ENCODE measurements at regions not wholly inside any gene's neighbourhood (a gene's known extent, or its start where the extent isn't known, plus 50 kb on each side); places are given as distances from the start of the nearest gene placed in this dataset.

DNA sequence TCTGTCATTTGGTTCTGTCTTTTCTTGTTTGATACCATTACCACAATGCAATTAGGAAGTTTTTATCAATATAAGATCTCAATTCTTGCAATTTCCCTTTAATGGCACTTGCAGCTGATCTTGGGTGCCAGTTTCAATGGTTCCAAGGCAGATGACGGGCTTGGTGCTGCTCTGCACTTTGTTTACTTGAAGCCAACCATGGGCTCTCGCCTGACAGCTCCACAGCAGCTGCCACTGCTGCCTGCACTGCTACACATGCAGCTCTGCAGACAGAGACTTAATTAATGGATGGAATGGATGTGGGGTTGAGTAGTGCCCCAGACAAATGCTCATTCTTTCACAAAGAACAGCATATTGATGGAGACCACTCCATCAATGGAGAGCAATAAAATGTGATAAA lies 1024.3 kb upstream of the EPHA7 start:
- no peak for DNase-seq
- in situ Hi-C loops (cut with MboI; ENCODE audit: low pct_unique_long_range_greater_than_20kb, low sequenced_read_pairs) = no loop called here

DNA sequence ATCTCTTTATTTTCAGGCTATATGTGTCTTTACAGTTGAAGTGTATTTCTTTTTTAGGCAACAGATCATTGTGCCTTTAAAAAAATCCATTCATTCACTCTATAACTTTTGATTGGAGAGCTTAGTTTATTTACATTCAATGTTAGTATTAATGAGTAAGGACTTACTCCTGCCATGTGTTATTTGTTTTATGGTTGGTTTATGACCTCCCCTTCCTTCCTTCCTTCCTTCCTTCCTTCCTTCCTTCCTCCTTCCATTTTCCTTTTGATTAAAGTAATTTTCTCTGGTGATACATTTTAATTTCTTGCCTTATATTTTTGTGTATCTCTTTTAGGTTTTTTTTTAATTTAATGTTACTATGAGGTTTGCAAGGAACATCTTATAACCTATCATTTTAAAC lies 1005.3 kb upstream of the EPHA7 start:
- no peak for DNase-seq
- in situ Hi-C loops (cut with MboI; ENCODE audit: low pct_unique_long_range_greater_than_20kb, low sequenced_read_pairs) = no loop called here

DNA sequence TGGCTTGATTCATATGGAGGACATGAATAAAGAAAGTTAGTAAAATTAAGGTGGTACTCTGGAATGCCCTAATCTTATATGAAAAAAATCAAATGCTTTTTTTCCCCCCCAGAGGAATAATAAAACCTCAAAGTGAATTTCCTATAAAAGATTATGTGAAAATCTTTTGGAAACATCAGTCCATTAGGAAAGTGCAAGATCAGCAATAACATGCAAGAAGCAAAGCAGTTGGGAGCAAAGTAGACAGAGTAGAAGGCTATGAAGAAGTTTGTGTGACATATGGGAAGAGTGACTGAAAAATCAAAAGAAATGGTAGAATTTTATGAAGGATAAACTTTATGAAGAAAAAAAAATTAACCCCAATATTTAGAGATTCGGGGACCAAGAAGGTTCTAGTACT lies 998.0 kb upstream of the EPHA7 start:
- in situ Hi-C loops (cut with MboI; ENCODE audit: low pct_unique_long_range_greater_than_20kb, low sequenced_read_pairs) = no loop called here
- DNase-seq = no peak

- in situ Hi-C loops (cut with MboI; ENCODE audit: low pct_unique_long_range_greater_than_20kb, low sequenced_read_pairs) = no loop called here
- no peak for DNase-seq
Observed at GRCh38 chr6:94414041-94414440, 994.7 kb upstream of the EPHA7 start.

GRCh38 chr6:94401311-94401710 lies 982.0 kb upstream of the EPHA7 start:
- no peak for DNase-seq

GRCh38 chr6:94394822-94395221 lies 975.5 kb upstream of the EPHA7 start:
- in situ Hi-C loops (cut with MboI; ENCODE audit: low pct_unique_long_range_greater_than_20kb, low sequenced_read_pairs) = no loop called here
- no peak for DNase-seq

More at GRCh38 chr6:94401311-94401710, 982.0 kb upstream of the EPHA7 start:
- in situ Hi-C loops (cut with MboI; ENCODE audit: low pct_unique_long_range_greater_than_20kb, low sequenced_read_pairs) = no loop called here

DNA sequence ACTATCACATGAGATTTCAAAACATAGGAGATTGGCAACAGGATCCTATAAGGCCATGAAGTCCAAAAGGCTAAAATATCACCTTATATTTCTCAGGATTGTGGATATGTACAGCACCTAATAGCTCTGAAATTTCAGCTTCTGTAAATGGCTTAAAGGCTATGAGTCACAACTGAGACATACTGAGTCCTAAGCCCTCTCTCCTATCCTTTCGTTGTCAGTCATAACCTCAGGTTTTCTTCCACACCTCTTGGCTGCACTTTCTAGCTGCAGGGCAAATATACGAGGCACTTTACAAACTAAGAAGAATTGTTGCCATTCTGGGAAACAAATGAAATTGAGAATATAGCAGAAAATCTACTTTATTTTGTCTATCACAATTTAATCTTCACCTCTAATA lies 969.9 kb upstream of the EPHA7 start:
- in situ Hi-C loops (cut with MboI; ENCODE audit: low pct_unique_long_range_greater_than_20kb, low sequenced_read_pairs) = no loop called here
- no peak for DNase-seq

DNA sequence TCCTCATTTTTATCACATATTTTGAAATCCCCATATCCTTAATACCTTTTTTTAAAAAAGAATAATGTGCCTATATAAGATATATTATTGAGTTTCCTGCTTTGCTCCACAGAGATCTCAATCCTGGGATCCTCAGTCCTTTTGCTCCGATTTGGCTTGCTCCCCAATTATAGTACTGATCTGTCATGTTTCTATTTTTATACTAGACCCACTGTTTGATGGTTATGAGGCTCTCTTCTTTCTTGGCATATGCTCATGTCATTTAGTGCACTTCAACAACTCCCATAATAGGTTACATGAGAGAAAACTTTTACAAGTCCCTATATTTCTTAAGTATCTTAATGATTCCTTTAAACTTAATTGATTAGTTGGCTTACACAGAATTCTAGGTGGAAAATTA lies 958.5 kb upstream of the EPHA7 start:
- in situ Hi-C loops (cut with MboI; ENCODE audit: low pct_unique_long_range_greater_than_20kb, low sequenced_read_pairs) = no loop called here
- DNase-seq = no peak

GRCh38 chr6:94376876-94377275 lies 957.5 kb upstream of the EPHA7 start:
- DNase-seq = no peak
- in situ Hi-C loops (cut with MboI; ENCODE audit: low pct_unique_long_range_greater_than_20kb, low sequenced_read_pairs) = no loop called here

GRCh38 chr6:94372229-94372628 lies 952.9 kb upstream of the EPHA7 start:
- DNase-seq = no peak
- in situ Hi-C loops (cut with MboI; ENCODE audit: low pct_unique_long_range_greater_than_20kb, low sequenced_read_pairs) = no loop called here

DNA sequence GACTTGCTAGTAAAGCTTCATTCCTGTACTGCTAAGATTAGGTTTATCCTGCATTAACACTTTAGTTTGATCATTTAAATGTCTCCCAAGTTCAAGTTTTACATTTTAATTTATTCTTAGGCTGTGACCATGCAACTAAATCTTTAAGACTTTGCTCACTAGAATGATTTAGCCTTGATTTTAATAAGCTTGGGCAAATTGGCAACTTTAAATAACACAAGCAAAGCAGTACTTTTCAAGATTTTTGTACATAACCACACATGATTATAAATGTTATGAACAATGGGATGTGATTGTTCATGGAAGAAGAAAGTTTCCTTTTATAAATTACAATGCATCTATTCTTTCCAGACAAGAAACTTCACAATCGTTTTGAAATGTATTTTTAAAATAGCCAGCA lies 948.0 kb upstream of the EPHA7 start:
- in situ Hi-C loops (cut with MboI; ENCODE audit: low pct_unique_long_range_greater_than_20kb, low sequenced_read_pairs) = no loop called here
- no peak for DNase-seq

- DNase-seq = no peak
- in situ Hi-C loops (cut with MboI; ENCODE audit: low pct_unique_long_range_greater_than_20kb, low sequenced_read_pairs) = no loop called here
Observed at GRCh38 chr6:94362061-94362864, 942.9 kb upstream of the EPHA7 start.

- DNase-seq = no peak
- in situ Hi-C loops (cut with MboI; ENCODE audit: low pct_unique_long_range_greater_than_20kb, low sequenced_read_pairs) = no loop called here
Observed at GRCh38 chr6:94361304-94362060, 942.1 kb upstream of the EPHA7 start.

- no peak for DNase-seq
- in situ Hi-C loops (cut with MboI; ENCODE audit: low pct_unique_long_range_greater_than_20kb, low sequenced_read_pairs) = no loop called here
Observed at GRCh38 chr6:94357381-94357980, 938.1 kb upstream of the EPHA7 start.

GRCh38 chr6:94350833-94351232 lies 931.5 kb upstream of the EPHA7 start:
- in situ Hi-C loops (cut with MboI; ENCODE audit: low pct_unique_long_range_greater_than_20kb, low sequenced_read_pairs) = no loop called here
- no peak for DNase-seq

- no peak for DNase-seq
- in situ Hi-C loops (cut with MboI; ENCODE audit: low pct_unique_long_range_greater_than_20kb, low sequenced_read_pairs) = no loop called here
Observed at GRCh38 chr6:94349227-94349626, 929.9 kb upstream of the EPHA7 start.

- in situ Hi-C loops (cut with MboI; ENCODE audit: low pct_unique_long_range_greater_than_20kb, low sequenced_read_pairs) = no loop called here
- DNase-seq = no peak
Observed at GRCh38 chr6:94344866-94345265, 925.5 kb upstream of the EPHA7 start.

- no peak for DNase-seq
- in situ Hi-C loops (cut with MboI; ENCODE audit: low pct_unique_long_range_greater_than_20kb, low sequenced_read_pairs) = no loop called here
Observed at GRCh38 chr6:94341173-94341572, 921.8 kb upstream of the EPHA7 start.

- peak; percentile 3 for DNase-seq
- in situ Hi-C loops (cut with MboI; ENCODE audit: low pct_unique_long_range_greater_than_20kb, low sequenced_read_pairs) = no loop called here
Observed at GRCh38 chr6:94323853-94324252, 904.5 kb upstream of the EPHA7 start.

GRCh38 chr6:94300424-94301144 lies 881.2 kb upstream of the EPHA7 start:
- DNase-seq = no peak
- in situ Hi-C loops (cut with MboI; ENCODE audit: low pct_unique_long_range_greater_than_20kb, low sequenced_read_pairs) = no loop called here
